Transverse colon (tissue), 3 donors: ENCODE measurements at regions not wholly inside any gene's neighbourhood (a gene's known extent, or its start where the extent isn't known, plus 50 kb on each side); places are given as distances from the start of the nearest gene placed in this dataset.

Experiments used
- CTCF ChIP-seq, 5 experiments: fragments of 200-600 bp in 3 of 5; fragments of 450-650 bp in 2 of 5; sonication (generic) in 3 of 5; IDR thresholded peaks; 1 replicate in 2 of 5; 2 replicates in 3 of 5; pipeline ENCODE4 v1.5.1; 2016 to 2017; ENCODE audit warnings: antibody characterized with exemption in 5 of 5, inconsistent platforms in 3 of 5, mild to moderate bottlenecking in 2 of 5, moderate library complexity in 1 of 5
- POLR2A ChIP-seq: fragments of 450-650 bp; IDR thresholded peaks from one replicate; pipeline ENCODE4 v1.6.1; 2016; ENCODE audit warnings: antibody characterized with exemption, mild to moderate bottlenecking, moderate library complexity

- TF ChIP-seq CTCF (IDR thresholded peaks at IDR 0.05) = no peak
- no peak for TF ChIP-seq POLR2A
These were observed 78.7 kb downstream of the FZD10 start for GRCh38 chr12:130240831-130241590.
